Transverse colon (tissue), 3 donors: ENCODE measurements at regions not wholly inside any gene's neighbourhood (a gene's known extent, or its start where the extent isn't known, plus 50 kb on each side); places are given as distances from the start of the nearest gene placed in this dataset.

Experiments
- POLR2A ChIP-seq: fragments of 450-650 bp; IDR thresholded peaks from one replicate; pipeline ENCODE4 v1.6.1; 2016; ENCODE audit warnings: antibody characterized with exemption, mild to moderate bottlenecking, moderate library complexity
- TF ChIP-seq, protein P1 (sequence below), 5 experiments: fragments of 200-600 bp in 3 of 5; fragments of 450-650 bp in 2 of 5; sonication (generic) in 3 of 5; IDR thresholded peaks; 1 replicate in 2 of 5; 2 replicates in 3 of 5; pipeline ENCODE4 v1.5.1; 2016 to 2017; ENCODE audit warnings: antibody characterized with exemption in 5 of 5, inconsistent platforms in 3 of 5, mild to moderate bottlenecking in 2 of 5, moderate library complexity in 1 of 5

DNA sequence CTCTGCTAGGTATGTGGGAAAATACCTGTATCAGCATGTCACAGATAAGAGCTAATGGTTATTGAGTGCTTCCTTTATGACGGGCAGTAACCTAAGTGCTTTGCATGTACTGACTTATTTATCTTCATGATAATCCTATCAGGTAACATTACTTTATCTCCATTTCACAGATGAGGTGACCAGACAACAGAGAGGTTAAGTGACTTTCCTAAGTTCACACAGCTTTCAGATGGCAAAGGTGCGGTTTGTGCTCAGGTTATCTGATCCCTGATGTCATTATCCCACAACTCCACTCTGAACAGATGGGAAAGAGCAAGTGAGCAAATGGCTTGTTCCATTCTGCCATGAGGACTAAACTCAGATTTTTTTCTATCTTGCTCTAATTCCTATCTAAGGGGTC is 217.0 kb upstream of the PODXL start:
- no peak for TF ChIP-seq POLR2A
- TF ChIP-seq, protein P1, sequence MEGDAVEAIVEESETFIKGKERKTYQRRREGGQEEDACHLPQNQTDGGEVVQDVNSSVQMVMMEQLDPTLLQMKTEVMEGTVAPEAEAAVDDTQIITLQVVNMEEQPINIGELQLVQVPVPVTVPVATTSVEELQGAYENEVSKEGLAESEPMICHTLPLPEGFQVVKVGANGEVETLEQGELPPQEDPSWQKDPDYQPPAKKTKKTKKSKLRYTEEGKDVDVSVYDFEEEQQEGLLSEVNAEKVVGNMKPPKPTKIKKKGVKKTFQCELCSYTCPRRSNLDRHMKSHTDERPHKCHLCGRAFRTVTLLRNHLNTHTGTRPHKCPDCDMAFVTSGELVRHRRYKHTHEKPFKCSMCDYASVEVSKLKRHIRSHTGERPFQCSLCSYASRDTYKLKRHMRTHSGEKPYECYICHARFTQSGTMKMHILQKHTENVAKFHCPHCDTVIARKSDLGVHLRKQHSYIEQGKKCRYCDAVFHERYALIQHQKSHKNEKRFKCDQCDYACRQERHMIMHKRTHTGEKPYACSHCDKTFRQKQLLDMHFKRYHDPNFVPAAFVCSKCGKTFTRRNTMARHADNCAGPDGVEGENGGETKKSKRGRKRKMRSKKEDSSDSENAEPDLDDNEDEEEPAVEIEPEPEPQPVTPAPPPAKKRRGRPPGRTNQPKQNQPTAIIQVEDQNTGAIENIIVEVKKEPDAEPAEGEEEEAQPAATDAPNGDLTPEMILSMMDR (IDR thresholded peaks at IDR 0.05) = no peak
